Right lung (tissue), 2 donors: ENCODE measurements at regions not wholly inside any gene's neighbourhood (a gene's known extent, or its start where the extent isn't known, plus 50 kb on each side); places are given as distances from the start of the nearest gene placed in this dataset.

Experiments used
- DNase-seq, 2 donors: peaks; one replicate each; pipeline ENCODE4 v3.0.0-alpha.2; 2013

- DNase-seq, result no peak
These were observed 70.5 kb upstream of the GADD45A start for GRCh38 chr1:67614511-67614934.

- DNase-seq, result no peak
These were observed 69.1 kb upstream of the GADD45A start for GRCh38 chr1:67615886-67616285.

- DNase-seq, result no peak
These were observed 68.5 kb upstream of the GADD45A start for GRCh38 chr1:67616394-67616985.

GRCh38 chr1:67618285-67619018, 66.5 kb upstream of the GADD45A start:
- DNase-seq, result peak; percentile 45 to 50

GRCh38 chr1:67619080-67619479, 65.9 kb upstream of the GADD45A start:
- DNase-seq, result no peak

GRCh38 chr1:67623906-67624305, 61.1 kb upstream of the GADD45A start:
- no peak for DNase-seq

- DNase-seq, result no peak
These were observed 60.3 kb upstream of the GADD45A start for GRCh38 chr1:67624680-67625079.

GRCh38 chr1:67626090-67626860, 58.7 kb upstream of the GADD45A start:
- no peak for DNase-seq

- no peak for DNase-seq
These were observed 58.2 kb upstream of the GADD45A start for GRCh38 chr1:67626861-67627235.

GRCh38 chr1:67627336-67627735, 57.7 kb upstream of the GADD45A start:
- DNase-seq, result no peak

- DNase-seq, result no peak
These were observed 57.1 kb upstream of the GADD45A start for GRCh38 chr1:67627906-67628305.

GRCh38 chr1:67629370-67630075, 55.5 kb upstream of the GADD45A start:
- no peak for DNase-seq

GRCh38 chr1:67630438-67631045, 54.5 kb upstream of the GADD45A start:
- no peak for DNase-seq

- DNase-seq, result no peak
These were observed 52.6 kb upstream of the GADD45A start for GRCh38 chr1:67632356-67632755.

GRCh38 chr1:67632811-67633655, 52.0 kb upstream of the GADD45A start:
- no peak for DNase-seq

GRCh38 chr1:67634396-67634935, 50.5 kb upstream of the GADD45A start:
- no peak for DNase-seq

GRCh38 chr1:67635055-67635809, 49.8 kb upstream of the GADD45A start:
- DNase-seq, result no peak
